Fibroblast of lung (primary cell): ENCODE measurements at regions not wholly inside any gene's neighbourhood (a gene's known extent, or its start where the extent isn't known, plus 50 kb on each side); places are given as distances from the start of the nearest gene placed in this dataset.

ENCODE experiments used
- CTCF ChIP-seq, 2 donors: IDR thresholded peaks in 1 of 2; conservative IDR thresholded peaks in 1 of 2; 1 replicate in 1 of 2; 2 replicates in 1 of 2; pipeline ENCODE4 v1.5.1; 2011 to 2012; ENCODE audit warnings: low read length in 2 of 2, control low read depth in 1 of 2, inconsistent platforms in 1 of 2, low read depth in 1 of 2, mild to moderate bottlenecking in 1 of 2
- EZH2 ChIP-seq: IDR thresholded peaks from 2 replicates; pipeline ENCODE4 v1.5.1; 2012; ENCODE audit warnings: low read length, control low read depth, mild to moderate bottlenecking; ENCODE audit errors: missing control alignments

DNA sequence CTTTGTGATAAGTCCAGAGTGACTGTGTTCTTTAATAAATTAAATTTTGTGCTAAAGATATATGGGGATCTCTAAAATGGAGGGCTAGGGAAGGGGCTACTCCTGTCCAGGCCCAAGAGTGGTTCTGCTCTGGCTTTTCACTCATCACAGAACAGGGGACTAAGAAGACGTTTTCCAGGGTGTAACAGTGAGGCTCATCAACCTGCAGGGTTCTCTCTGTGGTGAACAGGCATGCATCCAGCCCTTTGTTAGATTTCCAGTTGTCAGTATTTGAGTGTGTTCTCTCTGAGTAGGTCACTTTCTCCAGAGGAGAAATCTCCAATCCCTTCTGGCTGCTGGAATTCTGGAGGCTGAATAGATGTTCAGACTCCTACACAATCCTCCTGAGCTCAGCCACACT is 408.9 kb downstream of the PLCL1 start:
- TF ChIP-seq CTCF (conservative IDR thresholded peaks at IDR 0.05 in 1 of 2, IDR thresholded peaks at IDR 0.05 in 1 of 2; ENCODE audit: low read depth in 1 of 2, low read length in 2 of 2) = no peak
- TF ChIP-seq EZH2 = no peak
